RWPE2 (cell line): ENCODE measurements at regions not wholly inside any gene's neighbourhood (a gene's known extent, or its start where the extent isn't known, plus 50 kb on each side); places are given as distances from the start of the nearest gene placed in this dataset.

Experiments
- ATAC-seq: fragments of 200-7000 bp; cut with Tn5 transposase; 3 replicates; pipeline ENCODE4 v1.9.1; 2021; ENCODE audit warnings: low read depth
- DNase-seq: peaks from one replicate; pipeline ENCODE4 v3.0.0-alpha.2; 2020; ENCODE audit warnings: low spot score
- H3K27ac ChIP-seq: fragments of 450-650 bp; 2 replicates; pipeline ENCODE4 v1.5.1; 2017; ENCODE audit warnings: mild to moderate bottlenecking; ENCODE audit not compliant: poor library complexity, severe bottlenecking
- H3K27me3 ChIP-seq: fragments of 250-450 bp; sonication (Bioruptor Pico); 2 replicates; pipeline ENCODE4 v1.5.1; 2021; ENCODE audit warnings: mild to moderate bottlenecking, moderate library complexity; ENCODE audit not compliant: insufficient read depth, poor library complexity, severe bottlenecking
- H3K36me3 ChIP-seq: fragments of 250-450 bp; sonication (Bioruptor Pico); 2 replicates; pipeline ENCODE4 v1.5.1; 2020; ENCODE audit warnings: low read depth, mild to moderate bottlenecking, moderate library complexity
- H3K4me1 ChIP-seq: fragments of 250-450 bp; sonication (Bioruptor Pico); 2 replicates; pipeline ENCODE4 v1.5.1; 2021; ENCODE audit warnings: mild to moderate bottlenecking, moderate library complexity; ENCODE audit not compliant: insufficient read depth, poor library complexity, severe bottlenecking
- H3K4me3 ChIP-seq: fragments of 250-450 bp; sonication (Bioruptor Pico); 2 replicates; pipeline ENCODE4 v1.5.1; 2021; ENCODE audit warnings: mild to moderate bottlenecking, moderate library complexity; ENCODE audit not compliant: severe bottlenecking
- H3K9me3 ChIP-seq: fragments of 250-450 bp; sonication (Bioruptor Pico); 2 replicates; pipeline ENCODE4 v1.5.1; 2021; ENCODE audit warnings: mild to moderate bottlenecking, moderate library complexity; ENCODE audit not compliant: severe bottlenecking
- CTCF ChIP-seq: fragments of 450-650 bp; IDR thresholded peaks from one replicate; pipeline ENCODE4 v1.5.1; 2017; ENCODE audit warnings: mild to moderate bottlenecking, moderate library complexity; ENCODE audit not compliant: poor library complexity, severe bottlenecking

DNA sequence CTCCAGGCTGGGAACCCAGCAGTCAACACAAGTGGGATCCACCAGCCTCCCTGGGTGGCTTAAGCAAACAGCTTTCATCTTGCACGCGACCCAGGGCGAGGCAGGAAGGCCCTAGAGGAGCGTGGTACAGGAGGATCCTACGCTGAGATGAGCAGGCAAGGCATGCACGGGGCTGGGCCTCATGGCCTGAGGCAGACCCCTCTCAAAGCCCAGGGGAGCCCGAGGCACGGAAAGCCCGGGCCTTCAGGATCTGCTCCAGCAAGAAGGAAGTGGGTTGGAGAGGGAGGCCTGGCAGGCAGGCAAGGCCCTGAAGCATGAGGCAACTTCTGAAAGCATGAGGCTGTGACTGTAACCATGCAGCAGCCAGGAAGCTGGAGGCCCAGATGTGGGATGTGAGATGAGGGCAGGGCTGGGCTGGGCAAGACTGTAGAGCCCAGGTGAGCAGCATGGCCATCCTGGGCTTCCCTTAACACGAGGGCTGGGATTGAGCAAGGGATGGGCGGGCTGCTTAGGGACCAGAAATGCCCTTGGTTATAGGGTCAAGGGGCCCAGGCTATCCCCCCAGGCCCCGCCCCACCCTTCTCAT is 338.7 kb downstream of the C16orf95 start:
- Histone ChIP-seq H3K4me1 (peaks cover 5% of the 10 kb centered on the region), H3K36me3 (no peaks in the 10 kb centered on the region), H3K27ac (no peak overlapping the region), H3K9me3 (no peaks in the 10 kb centered on the region), H3K27me3 (no peaks in the 10 kb centered on the region), H3K4me3 (no peak overlapping the region)
- no peak for ATAC-seq
- DNase-seq = no peak
- TF ChIP-seq CTCF = no peak

DNA sequence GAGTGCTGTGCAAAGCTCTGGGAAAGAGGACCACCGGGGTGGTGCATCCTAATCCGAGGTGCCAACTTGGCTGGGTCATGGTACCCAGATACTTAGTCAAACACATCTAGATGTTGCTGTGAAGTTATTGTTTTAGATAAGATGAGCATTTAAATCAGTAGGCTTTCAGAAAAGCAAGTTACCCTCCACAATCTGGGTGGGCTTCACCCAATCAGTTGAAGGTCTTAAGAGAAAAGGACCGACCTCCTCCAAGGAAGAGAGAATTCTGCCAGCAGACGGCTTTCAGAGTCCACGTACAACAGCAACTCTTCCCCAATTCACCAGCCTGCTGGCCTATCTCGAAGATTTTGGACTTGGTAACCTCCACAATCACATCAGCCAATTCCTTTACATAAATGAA is 338.1 kb downstream of the C16orf95 start:
- ATAC-seq (no peak), DNase-seq (no peak)
- Histone ChIP-seq H3K4me3 (no peak overlapping the region), H3K4me1 (peaks cover 5% of the 10 kb centered on the region), H3K36me3 (no peaks in the 10 kb centered on the region), H3K27me3 (no peaks in the 10 kb centered on the region), H3K27ac (no peak overlapping the region), H3K9me3 (no peaks in the 10 kb centered on the region)
- TF ChIP-seq CTCF = no peak

DNA sequence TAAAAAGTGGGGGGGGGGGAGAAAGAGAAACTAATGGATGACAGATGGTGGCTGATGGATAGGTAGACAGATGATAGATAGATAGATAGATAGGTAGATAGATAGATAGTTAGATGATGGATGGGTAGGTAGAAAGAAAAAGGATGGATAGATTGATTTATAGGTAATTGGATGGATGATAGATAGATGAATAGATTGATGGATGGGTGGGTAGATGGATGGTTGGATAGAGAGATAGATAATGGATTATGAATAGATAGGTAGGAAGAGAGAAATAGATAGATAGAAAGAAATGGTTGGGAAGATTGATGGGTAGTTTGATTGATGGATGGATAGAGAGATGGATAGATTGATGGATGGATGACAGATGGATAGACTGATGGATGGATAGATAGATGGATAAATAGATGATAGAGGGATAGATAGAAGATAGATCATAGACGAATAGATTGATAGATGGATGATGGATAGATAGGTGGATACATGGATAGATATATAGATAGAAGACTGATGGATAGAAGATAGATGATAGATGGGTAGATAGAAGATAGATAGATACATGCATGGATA is 337.1 kb downstream of the C16orf95 start:
- ATAC-seq = no peak
- no peak overlapping the region for H3K4me3 ChIP-seq
- DNase-seq = no peak
- no peak for TF ChIP-seq CTCF
- H3K27ac ChIP-seq = no peak overlapping the region
- H3K9me3 ChIP-seq = no peaks in the 10 kb centered on the region
- no peaks in the 10 kb centered on the region for H3K36me3 ChIP-seq
- H3K4me1 ChIP-seq = peaks cover 4% of the 10 kb centered on the region
- H3K27me3 ChIP-seq = no peaks in the 10 kb centered on the region

- H3K4me1 ChIP-seq = no peaks in the 10 kb centered on the region
- ATAC-seq = no peak
- DNase-seq = no peak
- no peak overlapping the region for H3K27ac ChIP-seq
- H3K4me3 ChIP-seq = no peak overlapping the region
- H3K27me3 ChIP-seq = no peaks in the 10 kb centered on the region
- no peaks in the 10 kb centered on the region for H3K9me3 ChIP-seq
- TF ChIP-seq CTCF = no peak
- no peaks in the 10 kb centered on the region for H3K36me3 ChIP-seq
Observed at GRCh38 chr16:86980644-86981043, 336.5 kb downstream of the C16orf95 start.

- DNase-seq (no peak), ATAC-seq (no peak)
- H3K4me1 ChIP-seq = no peaks in the 10 kb centered on the region
- H3K9me3 ChIP-seq = no peaks in the 10 kb centered on the region
- TF ChIP-seq CTCF = no peak
- H3K36me3 ChIP-seq = no peaks in the 10 kb centered on the region
- H3K27ac ChIP-seq = no peak overlapping the region
- H3K27me3 ChIP-seq = no peaks in the 10 kb centered on the region
- H3K4me3 ChIP-seq = no peak overlapping the region
Observed at GRCh38 chr16:86982347-86982596, 334.9 kb downstream of the C16orf95 start.
